ENCODE measurements at regions not wholly inside any gene's neighbourhood (a gene's known extent, or its start where the extent isn't known, plus 50 kb on each side); places are given as distances from the start of the nearest gene placed in this dataset.

DNA sequence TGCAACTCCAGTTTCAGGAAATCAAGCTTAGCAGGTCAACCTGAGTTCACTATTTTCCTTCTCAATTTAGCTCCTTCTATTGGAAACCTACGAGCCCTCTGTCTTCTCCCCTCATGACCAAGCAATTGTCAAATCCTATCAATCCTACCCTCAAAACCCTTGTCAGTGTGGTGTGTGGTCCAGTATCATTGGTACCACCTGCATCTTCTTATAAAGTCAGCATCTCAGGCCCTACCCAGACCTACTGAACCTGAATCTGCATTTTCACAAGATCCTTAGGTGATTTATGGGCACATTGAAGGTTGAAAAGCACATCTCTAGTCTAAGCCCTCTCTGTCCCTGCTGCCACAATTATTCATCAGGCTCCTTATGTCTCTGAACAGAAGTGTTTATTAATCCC lies 77.6 kb upstream of the NR4A3 start:
- Histone ChIP-seq H3K79me2 (ENCODE audit: insufficient read depth, low read length) (no peaks in the 10 kb centered on the region), H2AFZ (ENCODE audit: low read depth, low read length) (no peak overlapping the region)

DNA sequence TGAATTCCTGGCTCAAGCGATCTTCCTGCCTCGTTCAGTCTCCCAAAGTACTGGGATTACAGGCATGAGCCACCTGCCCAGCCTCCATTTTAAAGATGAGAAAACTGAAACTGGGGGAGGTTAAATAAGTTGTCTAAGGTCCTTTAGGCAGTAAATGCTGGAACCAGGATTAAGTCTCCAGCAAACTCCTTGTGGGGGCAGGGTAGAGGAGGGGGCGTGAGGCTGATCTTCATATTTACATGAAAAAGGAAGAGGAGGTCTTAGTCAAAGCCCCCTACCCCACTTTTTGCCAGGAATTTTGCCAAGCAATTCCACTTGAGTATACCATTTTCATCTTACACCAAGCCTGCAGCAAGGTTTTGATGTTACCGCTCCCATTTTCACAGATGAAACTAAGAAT lies 76.6 kb upstream of the NR4A3 start:
- no peak for TF ChIP-seq EZH2 (IDR thresholded peaks at IDR 0.05; ENCODE audit: borderline replicate concordance, low read depth, low read length, severe bottlenecking)
- TF ChIP-seq, protein P1, sequence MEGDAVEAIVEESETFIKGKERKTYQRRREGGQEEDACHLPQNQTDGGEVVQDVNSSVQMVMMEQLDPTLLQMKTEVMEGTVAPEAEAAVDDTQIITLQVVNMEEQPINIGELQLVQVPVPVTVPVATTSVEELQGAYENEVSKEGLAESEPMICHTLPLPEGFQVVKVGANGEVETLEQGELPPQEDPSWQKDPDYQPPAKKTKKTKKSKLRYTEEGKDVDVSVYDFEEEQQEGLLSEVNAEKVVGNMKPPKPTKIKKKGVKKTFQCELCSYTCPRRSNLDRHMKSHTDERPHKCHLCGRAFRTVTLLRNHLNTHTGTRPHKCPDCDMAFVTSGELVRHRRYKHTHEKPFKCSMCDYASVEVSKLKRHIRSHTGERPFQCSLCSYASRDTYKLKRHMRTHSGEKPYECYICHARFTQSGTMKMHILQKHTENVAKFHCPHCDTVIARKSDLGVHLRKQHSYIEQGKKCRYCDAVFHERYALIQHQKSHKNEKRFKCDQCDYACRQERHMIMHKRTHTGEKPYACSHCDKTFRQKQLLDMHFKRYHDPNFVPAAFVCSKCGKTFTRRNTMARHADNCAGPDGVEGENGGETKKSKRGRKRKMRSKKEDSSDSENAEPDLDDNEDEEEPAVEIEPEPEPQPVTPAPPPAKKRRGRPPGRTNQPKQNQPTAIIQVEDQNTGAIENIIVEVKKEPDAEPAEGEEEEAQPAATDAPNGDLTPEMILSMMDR (IDR thresholded peaks at IDR 0.05; ENCODE audit: borderline replicate concordance, extremely low read depth, low read length, poor library complexity, severe bottlenecking) = no peak
- no peak overlapping the region for H3K4me2 ChIP-seq (ENCODE audit: insufficient read depth, low read length)
- no peak overlapping the region for H3K4me3 ChIP-seq (ENCODE audit: low read depth in 1 of 2, low read length in 2 of 2)
- DNase-seq (no peak), ATAC-seq (ENCODE audit: insufficient read depth, low read depth) (no peak)
- H3K79me2 ChIP-seq (ENCODE audit: insufficient read depth, low read length) = no peaks in the 10 kb centered on the region
- no peak overlapping the region for H3K9ac ChIP-seq (ENCODE audit: low read depth, low read length)
- no peaks in the 10 kb centered on the region for H3K4me1 ChIP-seq (ENCODE audit: insufficient read depth, low read length)
- no peaks in the 10 kb centered on the region for H4K20me1 ChIP-seq (ENCODE audit: insufficient read depth, low read length)
- H3K27ac ChIP-seq (ENCODE audit: low read length) = no peak overlapping the region
- H3K27me3 ChIP-seq (ENCODE audit: insufficient read depth, low read length, poor library complexity) = peaks cover 4% of the 10 kb centered on the region
- no peak overlapping the region for H2AFZ ChIP-seq (ENCODE audit: low read depth, low read length)
- H3K9me3 ChIP-seq (ENCODE audit: insufficient read depth, low read length, severe bottlenecking) = no peaks in the 10 kb centered on the region
- H3K36me3 ChIP-seq (ENCODE audit: insufficient read depth, low read length) = no peaks in the 10 kb centered on the region

More for the DNA sequence above, 77.6 kb upstream of the NR4A3 start:
- Histone ChIP-seq H3K4me3 (ENCODE audit: low read depth in 1 of 2, low read length in 2 of 2) (no peak overlapping the region), H3K27me3 (ENCODE audit: insufficient read depth, low read length, poor library complexity) (peaks cover 8% of the 10 kb centered on the region), H3K4me2 (ENCODE audit: insufficient read depth, low read length) (no peak overlapping the region), H3K9me3 (ENCODE audit: insufficient read depth, low read length, severe bottlenecking) (no peaks in the 10 kb centered on the region), H4K20me1 (ENCODE audit: insufficient read depth, low read length) (no peaks in the 10 kb centered on the region), H3K4me1 (ENCODE audit: insufficient read depth, low read length) (no peaks in the 10 kb centered on the region), H3K27ac (ENCODE audit: low read length) (no peak overlapping the region), H3K36me3 (ENCODE audit: insufficient read depth, low read length) (no peaks in the 10 kb centered on the region), H3K9ac (ENCODE audit: low read depth, low read length) (no peak overlapping the region)
- TF ChIP-seq EZH2 (IDR thresholded peaks at IDR 0.05; ENCODE audit: borderline replicate concordance, low read depth, low read length, severe bottlenecking) = no peak
- TF ChIP-seq, protein P1 (IDR thresholded peaks at IDR 0.05; ENCODE audit: borderline replicate concordance, extremely low read depth, low read length, poor library complexity, severe bottlenecking) = no peak
- no peak for ATAC-seq (ENCODE audit: insufficient read depth, low read depth)
- no peak for DNase-seq

DNA sequence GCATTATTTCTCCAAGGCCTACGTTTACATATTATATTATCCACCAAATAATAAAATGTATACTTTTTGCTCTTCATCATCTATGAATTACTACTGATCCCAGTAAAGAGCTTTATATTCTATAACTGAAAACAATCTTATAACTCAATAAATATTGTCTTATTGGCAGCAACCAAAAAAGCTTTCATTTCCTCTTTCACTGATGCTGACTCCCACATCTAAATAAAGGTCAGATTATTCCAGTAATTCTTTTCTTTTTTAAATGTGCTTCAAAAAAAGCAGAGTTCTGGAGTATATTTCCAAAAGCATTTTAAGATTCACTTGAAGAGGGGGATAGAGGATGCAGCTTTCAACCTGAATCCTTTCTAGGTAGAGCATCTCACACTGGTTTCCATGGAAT lies 75.3 kb upstream of the NR4A3 start:
- Histone ChIP-seq H3K9ac (ENCODE audit: low read depth, low read length) (no peak overlapping the region), H4K20me1 (ENCODE audit: insufficient read depth, low read length) (no peaks in the 10 kb centered on the region), H2AFZ (ENCODE audit: low read depth, low read length) (no peak overlapping the region), H3K4me2 (ENCODE audit: insufficient read depth, low read length) (no peak overlapping the region), H3K9me3 (ENCODE audit: insufficient read depth, low read length, severe bottlenecking) (no peaks in the 10 kb centered on the region), H3K4me1 (ENCODE audit: insufficient read depth, low read length) (no peaks in the 10 kb centered on the region), H3K27me3 (ENCODE audit: insufficient read depth, low read length, poor library complexity) (peaks cover 4% of the 10 kb centered on the region), H3K79me2 (ENCODE audit: insufficient read depth, low read length) (no peaks in the 10 kb centered on the region), H3K27ac (ENCODE audit: low read length) (no peak overlapping the region), H3K36me3 (ENCODE audit: insufficient read depth, low read length) (no peaks in the 10 kb centered on the region), H3K4me3 (ENCODE audit: low read depth in 1 of 2, low read length in 2 of 2) (no peak overlapping the region)
- no peak for TF ChIP-seq EZH2 (IDR thresholded peaks at IDR 0.05; ENCODE audit: borderline replicate concordance, low read depth, low read length, severe bottlenecking)
- TF ChIP-seq, protein P1 (IDR thresholded peaks at IDR 0.05; ENCODE audit: borderline replicate concordance, extremely low read depth, low read length, poor library complexity, severe bottlenecking) = no peak
- DNase-seq = no peak
- ATAC-seq (ENCODE audit: insufficient read depth, low read depth) = no peak

DNA sequence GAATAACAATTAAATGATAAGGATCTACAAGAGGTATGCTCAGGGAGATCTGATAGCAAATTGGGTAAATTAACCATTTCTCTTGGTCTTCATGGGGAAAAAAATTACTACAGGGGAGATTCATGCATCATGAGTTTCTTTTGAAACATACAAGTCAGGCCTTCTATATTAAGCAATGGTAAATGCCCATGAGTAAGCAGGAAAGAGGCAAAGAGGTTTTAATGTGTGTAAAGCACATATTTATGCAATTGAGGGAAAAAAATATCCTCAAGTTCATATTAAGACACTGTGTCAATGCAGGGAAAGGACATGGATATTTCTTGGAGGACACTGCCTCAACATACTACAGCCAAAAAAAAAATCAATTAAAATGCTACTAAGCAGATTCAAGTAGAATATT lies 73.4 kb upstream of the NR4A3 start:
- TF ChIP-seq EZH2 (IDR thresholded peaks at IDR 0.05; ENCODE audit: borderline replicate concordance, low read depth, low read length, severe bottlenecking) = no peak
- TF ChIP-seq, protein P1 (IDR thresholded peaks at IDR 0.05; ENCODE audit: borderline replicate concordance, extremely low read depth, low read length, poor library complexity, severe bottlenecking) = no peak
- Histone ChIP-seq H3K4me1 (ENCODE audit: insufficient read depth, low read length) (no peaks in the 10 kb centered on the region), H3K79me2 (ENCODE audit: insufficient read depth, low read length) (no peaks in the 10 kb centered on the region), H2AFZ (ENCODE audit: low read depth, low read length) (no peak overlapping the region), H4K20me1 (ENCODE audit: insufficient read depth, low read length) (no peaks in the 10 kb centered on the region), H3K4me3 (ENCODE audit: low read depth in 1 of 2, low read length in 2 of 2) (no peak overlapping the region), H3K27ac (ENCODE audit: low read length) (no peak overlapping the region), H3K9ac (ENCODE audit: low read depth, low read length) (no peak overlapping the region), H3K4me2 (ENCODE audit: insufficient read depth, low read length) (no peak overlapping the region), H3K9me3 (ENCODE audit: insufficient read depth, low read length, severe bottlenecking) (no peaks in the 10 kb centered on the region), H3K36me3 (ENCODE audit: insufficient read depth, low read length) (no peaks in the 10 kb centered on the region), H3K27me3 (ENCODE audit: insufficient read depth, low read length, poor library complexity) (peaks cover 4% of the 10 kb centered on the region)
- no peak for DNase-seq
- no peak for ATAC-seq (ENCODE audit: insufficient read depth, low read depth)

Measured in DND-41 (cell line).